Smooth muscle cell (in vitro differentiated cells): ENCODE measurements at regions not wholly inside any gene's neighbourhood (a gene's known extent, or its start where the extent isn't known, plus 50 kb on each side); places are given as distances from the start of the nearest gene placed in this dataset.

Experiments used
- DNase-seq: peaks from one replicate; lab custom pipeline; 2025; ENCODE audit not compliant: unreplicated experiment; lab: John Stamatoyannopoulos, UW
- H2AFZ ChIP-seq: fragments of 200-600 bp; sonication (generic); 2 replicates; pipeline ENCODE4 v1.6.0; 2016; ENCODE audit warnings: antibody characterized with exemption, low read depth, mild to moderate bottlenecking
- H3F3A ChIP-seq: fragments of 200-600 bp; sonication (generic); 2 replicates; pipeline ENCODE4 v1.6.0; 2017; ENCODE audit warnings: antibody characterized with exemption, low read depth
- H3K27ac ChIP-seq: fragments of 200-600 bp; sonication (generic); 2 replicates; pipeline ENCODE4 v1.5.1; 2016; ENCODE audit warnings: low read depth, mild to moderate bottlenecking
- H3K27me3 ChIP-seq: fragments of 200-600 bp; sonication (generic); 2 replicates; pipeline ENCODE4 v1.6.1; 2016; ENCODE audit warnings: low read depth, mild to moderate bottlenecking
- H3K36me3 ChIP-seq: fragments of 200-600 bp; sonication (generic); 2 replicates; pipeline ENCODE4 v1.5.1; 2016; ENCODE audit warnings: low read depth
- H3K4me1 ChIP-seq: fragments of 200-600 bp; sonication (generic); 2 replicates; pipeline ENCODE4 v1.5.1; 2016; ENCODE audit warnings: low read depth
- H3K4me2 ChIP-seq: fragments of 200-600 bp; sonication (generic); 2 replicates; pipeline ENCODE4 v1.6.0; 2016; ENCODE audit warnings: mild to moderate bottlenecking
- H3K4me3 ChIP-seq: fragments of 200-600 bp; sonication (generic); 2 replicates; pipeline ENCODE4 v1.5.1; 2016; ENCODE audit warnings: mild to moderate bottlenecking
- H3K79me2 ChIP-seq: fragments of 200-600 bp; sonication (generic); 2 replicates; pipeline ENCODE4 v1.6.0; 2016; ENCODE audit warnings: low read depth, mild to moderate bottlenecking
- H3K9ac ChIP-seq: fragments of 200-600 bp; sonication (generic); 2 replicates; pipeline ENCODE4 v1.6.0; 2016; ENCODE audit warnings: low read depth
- H3K9me3 ChIP-seq: fragments of 200-600 bp; sonication (generic); replicated peaks from 2 replicates; pipeline ENCODE4 v1.5.1; 2016; ENCODE audit warnings: low read depth
- H4K20me1 ChIP-seq: fragments of 200-600 bp; sonication (generic); 2 replicates; pipeline ENCODE4 v1.6.0; 2016; ENCODE audit warnings: low read depth
- WGBS: methylation state at CpG from one replicate; pipeline ENCODE4 v1.1.7; 2016; ENCODE audit warnings: low lambda C conversion rate; 5-methylcytosine and 5-hydroxymethylcytosine counted together
- TF ChIP-seq, protein P1 (sequence below): fragments of 200-600 bp; sonication (generic); IDR thresholded peaks from 2 replicates; pipeline ENCODE4 v1.5.1; 2017; ENCODE audit warnings: borderline replicate concordance, mild to moderate bottlenecking, antibody characterized with exemption; ENCODE audit not compliant: insufficient read depth, poor library complexity, severe bottlenecking

GRCh38 chr11:97269527-97269926, 879.7 kb downstream of the JRKL start:
- H3K9ac ChIP-seq = no peak overlapping the region
- no peaks in the 10 kb centered on the region for H3F3A ChIP-seq
- no peak overlapping the region for H3K4me2 ChIP-seq
- no peaks in the 10 kb centered on the region for H3K9me3 ChIP-seq
- no peak for DNase-seq
- 46% methylated on average over 4 of the region's 4 CpGs for WGBS
- no peaks in the 10 kb centered on the region for H3K4me1 ChIP-seq
- no peaks in the 10 kb centered on the region for H3K79me2 ChIP-seq
- no peak overlapping the region for H2AFZ ChIP-seq
- H3K36me3 ChIP-seq = no peaks in the 10 kb centered on the region
- no peaks in the 10 kb centered on the region for H3K27me3 ChIP-seq
- no peaks in the 10 kb centered on the region for H4K20me1 ChIP-seq
- H3K27ac ChIP-seq = no peak overlapping the region
- H3K4me3 ChIP-seq = no peak overlapping the region
- TF ChIP-seq, protein P1, sequence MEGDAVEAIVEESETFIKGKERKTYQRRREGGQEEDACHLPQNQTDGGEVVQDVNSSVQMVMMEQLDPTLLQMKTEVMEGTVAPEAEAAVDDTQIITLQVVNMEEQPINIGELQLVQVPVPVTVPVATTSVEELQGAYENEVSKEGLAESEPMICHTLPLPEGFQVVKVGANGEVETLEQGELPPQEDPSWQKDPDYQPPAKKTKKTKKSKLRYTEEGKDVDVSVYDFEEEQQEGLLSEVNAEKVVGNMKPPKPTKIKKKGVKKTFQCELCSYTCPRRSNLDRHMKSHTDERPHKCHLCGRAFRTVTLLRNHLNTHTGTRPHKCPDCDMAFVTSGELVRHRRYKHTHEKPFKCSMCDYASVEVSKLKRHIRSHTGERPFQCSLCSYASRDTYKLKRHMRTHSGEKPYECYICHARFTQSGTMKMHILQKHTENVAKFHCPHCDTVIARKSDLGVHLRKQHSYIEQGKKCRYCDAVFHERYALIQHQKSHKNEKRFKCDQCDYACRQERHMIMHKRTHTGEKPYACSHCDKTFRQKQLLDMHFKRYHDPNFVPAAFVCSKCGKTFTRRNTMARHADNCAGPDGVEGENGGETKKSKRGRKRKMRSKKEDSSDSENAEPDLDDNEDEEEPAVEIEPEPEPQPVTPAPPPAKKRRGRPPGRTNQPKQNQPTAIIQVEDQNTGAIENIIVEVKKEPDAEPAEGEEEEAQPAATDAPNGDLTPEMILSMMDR = peak; percentile 28

DNA sequence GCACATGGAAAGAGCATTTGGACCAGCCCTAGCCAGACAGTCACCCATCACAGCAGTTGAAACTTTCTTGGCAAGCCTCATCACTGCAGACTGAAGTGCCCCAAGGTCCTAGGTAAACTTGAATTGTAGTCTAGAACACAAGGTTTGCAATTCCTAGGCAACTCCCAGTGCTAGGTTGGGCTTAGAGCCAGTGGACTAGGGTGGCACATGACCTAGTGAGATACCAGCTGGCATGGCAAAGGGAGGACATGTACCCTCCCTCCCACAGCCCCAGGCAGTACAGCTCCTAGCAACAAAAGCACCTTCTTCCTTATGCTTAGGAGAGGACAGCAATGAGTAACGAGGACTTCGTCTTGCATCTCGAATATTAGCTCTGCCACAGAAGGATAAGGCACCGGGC, 889.5 kb downstream of the JRKL start:
- WGBS = 93% methylated on average over 4 of the region's 4 CpGs
- no peaks in the 10 kb centered on the region for H3K79me2 ChIP-seq

DNA sequence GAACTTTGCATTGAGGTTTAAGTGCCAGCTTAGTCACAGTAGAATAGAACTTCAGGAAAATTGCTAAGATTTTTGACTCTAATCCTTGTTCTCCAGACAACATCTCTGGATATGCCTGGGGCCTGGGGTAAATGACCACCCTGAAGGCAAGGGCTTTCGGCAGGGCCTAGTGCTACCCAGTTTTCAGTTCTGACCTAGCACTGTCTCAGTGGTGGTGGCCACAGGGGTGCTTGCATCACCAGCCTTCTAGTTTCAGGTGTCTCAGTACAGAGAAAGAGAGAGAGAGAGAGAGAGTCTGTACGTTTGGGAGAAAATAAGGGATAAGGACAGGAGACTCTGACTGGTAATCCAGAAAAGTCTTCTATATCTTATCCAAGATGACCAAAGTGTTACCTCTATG, 890.5 kb downstream of the JRKL start:
- Histone ChIP-seq H3K9me3 (no peaks in the 10 kb centered on the region), H3K27ac (no peak overlapping the region), H3K27me3 (no peaks in the 10 kb centered on the region), H3K79me2 (no peaks in the 10 kb centered on the region), H3K4me1 (no peaks in the 10 kb centered on the region), H3K4me3 (no peak overlapping the region), H4K20me1 (no peaks in the 10 kb centered on the region), H3K4me2 (no peak overlapping the region), H3K36me3 (no peaks in the 10 kb centered on the region), H2AFZ (no peak overlapping the region), H3F3A (no peaks in the 10 kb centered on the region), H3K9ac (no peak overlapping the region)
- no peak for DNase-seq
- 90% methylated on average over 2 of the region's 2 CpGs for WGBS
- TF ChIP-seq, protein P1 = no peak

More for the DNA sequence above, 889.5 kb downstream of the JRKL start:
- Histone ChIP-seq H3K27me3 (no peaks in the 10 kb centered on the region), H3K4me3 (no peak overlapping the region), H3K27ac (no peak overlapping the region), H3K4me1 (no peaks in the 10 kb centered on the region), H3K36me3 (no peaks in the 10 kb centered on the region), H3K9me3 (no peaks in the 10 kb centered on the region), H3K4me2 (no peak overlapping the region), H4K20me1 (no peaks in the 10 kb centered on the region), H3K9ac (no peak overlapping the region), H3F3A (no peaks in the 10 kb centered on the region), H2AFZ (no peak overlapping the region)
- TF ChIP-seq, protein P1 = no peak
- DNase-seq = no peak

DNA sequence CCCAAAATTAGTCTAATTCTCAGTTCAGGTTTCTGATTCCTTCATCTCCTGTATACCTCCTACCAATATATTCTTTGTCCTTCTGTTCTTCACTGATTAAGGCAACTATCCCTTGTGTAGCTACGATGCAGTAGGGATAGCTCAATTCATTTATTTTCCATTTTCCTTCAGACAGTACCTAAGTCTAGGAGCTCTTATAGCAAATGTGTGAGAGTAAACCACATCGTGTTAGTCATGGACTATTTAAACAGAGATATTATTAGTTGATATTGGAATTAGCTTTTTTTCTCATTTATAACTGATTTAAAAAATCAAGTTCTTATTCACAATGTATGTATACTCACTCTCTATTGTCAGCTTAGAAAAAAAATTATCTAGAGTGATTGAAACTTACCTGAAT, 900.0 kb downstream of the JRKL start:
- Histone ChIP-seq H2AFZ (no peak overlapping the region), H3K9me3 (no peaks in the 10 kb centered on the region), H3K27ac (no peak overlapping the region), H3K27me3 (no peaks in the 10 kb centered on the region), H3K4me3 (no peak overlapping the region), H3K4me1 (no peaks in the 10 kb centered on the region), H3K79me2 (no peaks in the 10 kb centered on the region), H3K36me3 (no peaks in the 10 kb centered on the region), H3F3A (no peaks in the 10 kb centered on the region), H3K9ac (no peak overlapping the region), H4K20me1 (no peaks in the 10 kb centered on the region), H3K4me2 (no peak overlapping the region)
- DNase-seq = no peak
- WGBS = 93% methylated on average over 2 of the region's 2 CpGs
- TF ChIP-seq, protein P1 = no peak
